ENCODE measurements at regions not wholly inside any gene's neighbourhood (a gene's known extent, or its start where the extent isn't known, plus 50 kb on each side); places are given as distances from the start of the nearest gene placed in this dataset.

DNA sequence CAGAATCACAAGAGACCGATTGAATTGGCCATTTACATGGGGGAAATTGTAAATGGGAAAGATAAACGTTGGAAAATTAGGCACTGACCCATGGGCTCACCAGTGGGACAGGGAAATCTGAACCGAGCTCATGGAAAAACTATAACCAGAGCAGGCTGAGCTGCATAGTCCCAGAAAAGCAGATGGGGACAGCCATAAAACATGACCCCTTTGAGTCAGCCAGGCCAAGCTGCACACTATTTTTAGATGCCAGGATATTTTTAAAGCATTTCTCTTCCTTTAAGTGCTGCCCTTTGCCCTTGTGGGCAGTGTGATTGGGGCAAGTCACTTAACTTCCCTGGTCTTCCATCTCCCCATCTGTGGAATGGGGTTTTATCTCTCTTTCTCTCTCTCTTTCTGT lies 184.1 kb downstream of the FOXD2 start:
- TF ChIP-seq CTCF (conservative IDR thresholded peaks at IDR 0.05): no peak
- TF ChIP-seq ZFX (IDR thresholded peaks at IDR 0.05): no peak
